Thyroid gland (tissue), 4 donors: ENCODE measurements at regions not wholly inside any gene's neighbourhood (a gene's known extent, or its start where the extent isn't known, plus 50 kb on each side); places are given as distances from the start of the nearest gene placed in this dataset.

ENCODE experiments used
- DNase-seq, 2 donors: peaks; one replicate each; pipeline ENCODE4 v3.0.0-alpha.2; 2019
- H3K27ac ChIP-seq, 3 donors: fragments of 200-600 bp; sonication (generic); 1 replicate in 2 of 3; 2 replicates in 1 of 3; pipeline ENCODE4 v1.5.1; 2016 to 2019; ENCODE audit warnings: mild to moderate bottlenecking in 1 of 3, moderate library complexity in 1 of 3
- H3K27me3 ChIP-seq: fragments of 200-600 bp; sonication (generic); one replicate; pipeline ENCODE4 v1.5.1; 2019
- H3K36me3 ChIP-seq, 2 donors: fragments of 200-600 bp; sonication (generic); one replicate each; pipeline ENCODE4 v1.5.1; 2016 to 2019
- H3K4me1 ChIP-seq, 2 donors: fragments of 200-600 bp; sonication (generic); one replicate each; pipeline ENCODE4 v1.5.1; 2017 to 2019
- H3K4me3 ChIP-seq, 3 donors: fragments of 200-600 bp; sonication (generic); replicated peaks in 1 of 3; 1 replicate in 2 of 3; 2 replicates in 1 of 3; pipeline ENCODE4 v1.5.1; 2016; ENCODE audit warnings: mild to moderate bottlenecking in 1 of 3
- H3K9me3 ChIP-seq: fragments of 200-600 bp; sonication (generic); one replicate; pipeline ENCODE4 v1.5.1; 2017
- POLR2A ChIP-seq, 2 donors: fragments of 450-650 bp; IDR thresholded peaks; one replicate each; pipeline ENCODE4 v1.6.1; 2017; ENCODE audit warnings: antibody characterized with exemption in 2 of 2, mild to moderate bottlenecking in 2 of 2, moderate library complexity in 1 of 2
- WGBS, 2 donors: methylation state at CpG; one replicate each; pipeline ENCODE4 v1.1.5; 2017; 5-methylcytosine and 5-hydroxymethylcytosine counted together
- intact Hi-C: fragments of 100-400 bp; cut with DNase I; formaldehyde crosslinking; loops from one replicate; pipeline ENCODE4 v1.15.1; 2023
- TF ChIP-seq, protein P1 (sequence below), 6 experiments: fragments of 200-600 bp in 3 of 6; fragments of 450-650 bp in 3 of 6; sonication (generic) in 3 of 6; IDR thresholded peaks; one replicate each; pipeline ENCODE4 v1.5.1; 2016 to 2019; ENCODE audit warnings: antibody characterized with exemption in 6 of 6, mild to moderate bottlenecking in 2 of 6, inconsistent platforms in 1 of 6, moderate library complexity in 1 of 6

DNA sequence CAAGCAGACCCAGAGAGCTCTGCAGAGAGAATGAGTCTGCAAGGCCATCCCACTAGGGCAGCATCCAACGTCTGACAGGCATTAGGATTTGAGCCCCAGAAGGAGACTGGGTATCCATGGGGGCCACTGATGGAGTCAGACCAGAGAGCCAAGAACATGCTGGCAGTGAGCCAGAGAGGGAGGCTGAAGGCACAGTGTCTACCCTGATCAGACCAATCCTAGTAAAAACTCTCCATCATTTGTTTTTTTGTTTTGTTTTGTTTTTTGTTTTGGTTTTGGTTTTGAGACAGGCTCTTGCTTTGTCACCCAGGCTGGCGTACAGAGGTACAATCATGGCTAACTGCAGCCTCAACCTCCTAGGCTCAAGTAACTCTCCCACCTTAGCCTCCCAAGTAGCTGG is 133.1 kb upstream of the LYZL2 start:
- Histone ChIP-seq H3K9me3 (no peaks in the 10 kb centered on the region), H3K36me3 (no peaks in the 10 kb centered on the region), H3K4me3 (no peak overlapping the region), H3K27me3 (no peaks in the 10 kb centered on the region), H3K27ac (no peak overlapping the region), H3K4me1 (no peaks in the 10 kb centered on the region)
- 74 to 78% methylated on average over 2 of the region's 2 CpGs for WGBS, 2 donors
- no peak for TF ChIP-seq POLR2A (IDR thresholded peaks at IDR 0.05)
- TF ChIP-seq, protein P1, sequence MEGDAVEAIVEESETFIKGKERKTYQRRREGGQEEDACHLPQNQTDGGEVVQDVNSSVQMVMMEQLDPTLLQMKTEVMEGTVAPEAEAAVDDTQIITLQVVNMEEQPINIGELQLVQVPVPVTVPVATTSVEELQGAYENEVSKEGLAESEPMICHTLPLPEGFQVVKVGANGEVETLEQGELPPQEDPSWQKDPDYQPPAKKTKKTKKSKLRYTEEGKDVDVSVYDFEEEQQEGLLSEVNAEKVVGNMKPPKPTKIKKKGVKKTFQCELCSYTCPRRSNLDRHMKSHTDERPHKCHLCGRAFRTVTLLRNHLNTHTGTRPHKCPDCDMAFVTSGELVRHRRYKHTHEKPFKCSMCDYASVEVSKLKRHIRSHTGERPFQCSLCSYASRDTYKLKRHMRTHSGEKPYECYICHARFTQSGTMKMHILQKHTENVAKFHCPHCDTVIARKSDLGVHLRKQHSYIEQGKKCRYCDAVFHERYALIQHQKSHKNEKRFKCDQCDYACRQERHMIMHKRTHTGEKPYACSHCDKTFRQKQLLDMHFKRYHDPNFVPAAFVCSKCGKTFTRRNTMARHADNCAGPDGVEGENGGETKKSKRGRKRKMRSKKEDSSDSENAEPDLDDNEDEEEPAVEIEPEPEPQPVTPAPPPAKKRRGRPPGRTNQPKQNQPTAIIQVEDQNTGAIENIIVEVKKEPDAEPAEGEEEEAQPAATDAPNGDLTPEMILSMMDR (IDR thresholded peaks at IDR 0.05), result no peak
- no peak for DNase-seq
- intact Hi-C loops, result no loop called here

DNA sequence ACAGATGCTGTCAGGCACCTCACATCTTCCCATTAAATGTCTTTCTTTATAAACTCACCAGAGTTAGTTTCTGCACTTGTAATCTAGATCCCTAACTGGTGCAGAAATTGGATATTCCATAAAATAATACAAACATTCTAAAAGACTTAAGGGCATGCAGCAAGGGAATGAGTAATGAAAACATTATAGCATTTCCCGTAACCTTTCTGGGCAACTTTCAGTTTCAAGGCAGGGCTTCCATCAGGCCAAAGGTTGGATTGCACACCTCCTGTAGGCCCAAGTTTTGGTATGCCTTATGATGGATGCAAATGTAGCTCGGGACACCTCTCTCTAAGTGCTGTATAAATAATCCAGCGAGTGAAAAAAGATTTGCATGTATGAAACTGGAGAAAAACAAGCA is 129.9 kb upstream of the LYZL2 start:
- 82 to 88% methylated on average over 3 of the region's 3 CpGs for WGBS, 2 donors
- H3K4me3 ChIP-seq, result no peak overlapping the region
- intact Hi-C loops, result no loop called here
- no peak for TF ChIP-seq POLR2A (IDR thresholded peaks at IDR 0.05)
- DNase-seq, result no peak
- H3K27ac ChIP-seq, result no peak overlapping the region
- no peaks in the 10 kb centered on the region for H3K4me1 ChIP-seq
- H3K27me3 ChIP-seq, result no peaks in the 10 kb centered on the region
- H3K9me3 ChIP-seq, result no peaks in the 10 kb centered on the region
- H3K36me3 ChIP-seq, result no peaks in the 10 kb centered on the region

DNA sequence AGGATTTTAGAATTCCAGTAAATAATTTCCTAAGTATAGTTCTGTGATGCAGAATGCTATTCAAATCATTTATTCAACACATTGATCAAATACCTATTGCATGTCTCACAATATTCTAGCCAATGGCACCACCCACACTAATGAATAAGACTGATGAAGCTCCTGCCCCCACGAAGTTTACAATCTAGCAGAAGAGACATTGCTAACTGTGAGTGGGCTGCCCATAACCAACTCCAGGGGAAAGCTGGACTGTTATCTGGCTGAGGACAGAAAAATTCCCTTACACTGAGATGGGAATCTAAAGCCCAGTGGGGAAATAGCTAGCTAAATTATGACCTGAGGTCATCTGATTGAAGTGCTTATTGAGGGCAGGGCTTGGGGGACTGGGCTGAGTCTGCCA is 128.8 kb upstream of the LYZL2 start:
- Histone ChIP-seq H3K36me3 (no peaks in the 10 kb centered on the region), H3K9me3 (no peaks in the 10 kb centered on the region), H3K27me3 (no peaks in the 10 kb centered on the region), H3K4me1 (no peaks in the 10 kb centered on the region), H3K4me3 (no peak overlapping the region), H3K27ac (no peak overlapping the region)
- intact Hi-C loops, result no loop called here
- no peak for TF ChIP-seq POLR2A (IDR thresholded peaks at IDR 0.05)
- TF ChIP-seq, protein P1 (IDR thresholded peaks at IDR 0.05), result no peak
- no peak for DNase-seq
- WGBS, 2 donors, result 68 to 74% methylated on average over 1 of the region's 1 CpG

DNA sequence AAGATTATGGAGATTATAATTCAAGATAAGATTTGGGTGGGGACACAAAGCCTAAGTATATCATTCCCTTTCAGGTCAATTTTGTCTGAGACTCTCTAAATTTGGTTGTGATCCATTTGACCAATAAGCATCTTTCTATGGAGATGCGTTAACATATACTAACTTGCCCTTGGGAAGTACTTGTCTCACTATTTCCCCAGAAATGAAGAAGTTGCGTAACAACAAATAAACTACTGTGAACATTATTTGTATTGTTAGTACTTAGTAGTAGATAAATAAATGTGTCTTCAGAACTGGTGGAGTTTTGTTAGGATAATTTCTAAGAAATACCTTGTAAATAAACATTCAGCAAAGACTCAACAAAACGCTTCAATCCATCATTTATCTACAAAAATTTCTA is 127.3 kb upstream of the LYZL2 start:
- no peaks in the 10 kb centered on the region for H3K4me1 ChIP-seq
- TF ChIP-seq, protein P1 (IDR thresholded peaks at IDR 0.05), result no peak
- TF ChIP-seq POLR2A (IDR thresholded peaks at IDR 0.05), result no peak
- intact Hi-C loops, result no loop called here
- H3K4me3 ChIP-seq, result no peak overlapping the region
- H3K9me3 ChIP-seq, result no peaks in the 10 kb centered on the region
- no peaks in the 10 kb centered on the region for H3K27me3 ChIP-seq
- 97 to 99% methylated on average over 3 of the region's 3 CpGs for WGBS, 2 donors
- H3K36me3 ChIP-seq, result no peaks in the 10 kb centered on the region
- no peak overlapping the region for H3K27ac ChIP-seq
- DNase-seq, result no peak

DNA sequence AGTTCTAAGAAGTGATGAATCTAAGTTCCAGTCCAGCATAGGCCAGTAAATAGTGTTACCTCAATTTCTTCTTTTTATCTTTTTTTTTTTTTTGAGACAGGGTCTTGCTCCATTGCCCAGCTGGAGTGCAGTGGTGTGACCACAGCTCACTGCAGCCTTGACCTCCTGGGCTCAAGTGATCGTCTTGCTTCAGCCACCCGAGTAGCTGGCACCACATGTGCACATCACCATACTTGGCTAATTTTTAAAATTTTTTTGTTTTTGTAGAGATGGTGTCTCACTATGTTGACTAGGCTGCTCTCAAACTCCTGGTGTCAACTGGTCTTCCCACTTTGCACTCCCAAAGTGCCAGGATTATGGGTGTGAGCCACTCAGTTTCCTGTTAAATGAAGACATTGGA is 126.6 kb upstream of the LYZL2 start:
- Histone ChIP-seq H3K4me3 (no peak overlapping the region), H3K9me3 (no peaks in the 10 kb centered on the region), H3K4me1 (no peaks in the 10 kb centered on the region), H3K27ac (no peak overlapping the region), H3K36me3 (no peaks in the 10 kb centered on the region), H3K27me3 (no peaks in the 10 kb centered on the region)
- TF ChIP-seq POLR2A (IDR thresholded peaks at IDR 0.05), result no peak
- TF ChIP-seq, protein P1 (IDR thresholded peaks at IDR 0.05), result no peak
- 50 to 54% methylated on average over 2 of the region's 2 CpGs for WGBS, 2 donors
- DNase-seq, result peak in 1 of 2 donors; percentile 27
- intact Hi-C loops, result no loop called here

DNA sequence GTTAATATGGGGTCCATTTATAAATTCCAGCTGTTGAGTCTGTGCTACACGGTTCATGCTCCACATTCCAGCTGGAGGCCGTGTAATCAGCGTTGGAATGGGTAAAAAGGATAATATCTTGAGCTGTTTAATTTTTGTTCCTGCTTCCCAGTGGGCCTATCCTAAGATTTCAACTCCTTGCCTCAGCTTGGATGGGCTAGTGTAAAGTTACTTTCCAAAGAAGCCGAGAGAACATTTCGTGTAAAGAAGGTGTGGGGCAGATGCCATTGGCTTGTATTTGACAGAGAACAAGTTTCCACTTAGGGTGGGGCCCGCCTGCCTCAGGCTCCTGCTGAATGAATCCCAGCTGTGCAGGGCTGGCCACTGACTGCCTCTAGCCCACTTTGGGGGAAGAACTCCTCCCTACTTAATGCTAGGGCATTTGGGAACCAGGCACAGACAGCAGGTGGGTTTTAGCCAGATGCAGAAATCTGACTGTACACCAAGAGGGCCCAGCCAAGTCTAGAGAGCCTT is 125.9 kb upstream of the LYZL2 start:
- no peaks in the 10 kb centered on the region for H3K27me3 ChIP-seq
- no peaks in the 10 kb centered on the region for H3K4me1 ChIP-seq
- 76 to 80% methylated on average over 6 of the region's 6 CpGs for WGBS, 2 donors
- intact Hi-C loops, result no loop called here
- DNase-seq, result no peak
- H3K36me3 ChIP-seq, result no peaks in the 10 kb centered on the region
- TF ChIP-seq POLR2A (IDR thresholded peaks at IDR 0.05), result no peak
- TF ChIP-seq, protein P1 (IDR thresholded peaks at IDR 0.05), result no peak
- no peaks in the 10 kb centered on the region for H3K9me3 ChIP-seq
- no peak overlapping the region for H3K27ac ChIP-seq
- H3K4me3 ChIP-seq, result no peak overlapping the region
